Occipital lobe (tissue), 1 donor: ENCODE measurements at regions not wholly inside any gene's neighbourhood (a gene's known extent, or its start where the extent isn't known, plus 50 kb on each side); places are given as distances from the start of the nearest gene placed in this dataset.
A peak's percentile ranks its signal among the peaks of the same experiment; 100 is the strongest.

Experiments
- DNase-seq: peaks from one replicate; lab custom pipeline; 2025; lab: John Stamatoyannopoulos, UW

- no peak for DNase-seq
These were observed 217.8 kb downstream of the EPM2A start for GRCh38 chr6:145517492-145517891.

GRCh38 chr6:145525038-145525437, 210.3 kb downstream of the EPM2A start:
- no peak for DNase-seq

- DNase-seq: no peak
These were observed 205.7 kb downstream of the EPM2A start for GRCh38 chr6:145529582-145529981.

GRCh38 chr6:145530454-145530853, 204.9 kb downstream of the EPM2A start:
- DNase-seq: no peak

GRCh38 chr6:145531032-145531431, 204.3 kb downstream of the EPM2A start:
- DNase-seq: no peak

GRCh38 chr6:145531822-145532221, 203.5 kb downstream of the EPM2A start:
- no peak for DNase-seq

GRCh38 chr6:145532361-145532760, 203.0 kb downstream of the EPM2A start:
- DNase-seq: no peak

- no peak for DNase-seq
These were observed 200.3 kb downstream of the EPM2A start for GRCh38 chr6:145534989-145535388.

GRCh38 chr6:145538989-145539388, 196.3 kb downstream of the EPM2A start:
- no peak for DNase-seq

GRCh38 chr6:145539831-145540230, 195.5 kb downstream of the EPM2A start:
- DNase-seq: no peak

- no peak for DNase-seq
These were observed 194.6 kb downstream of the EPM2A start for GRCh38 chr6:145540741-145541140.

GRCh38 chr6:145544041-145544440, 191.3 kb downstream of the EPM2A start:
- peak; percentile 7 for DNase-seq

- DNase-seq: no peak
These were observed 190.8 kb downstream of the EPM2A start for GRCh38 chr6:145544514-145544913.

GRCh38 chr6:145546265-145546664, 189.1 kb downstream of the EPM2A start:
- no peak for DNase-seq

- DNase-seq: no peak
These were observed 187.6 kb downstream of the EPM2A start for GRCh38 chr6:145547594-145548335.

GRCh38 chr6:145548933-145549648, 186.2 kb downstream of the EPM2A start:
- no peak for DNase-seq

GRCh38 chr6:145551164-145551563, 184.2 kb downstream of the EPM2A start:
- DNase-seq: no peak

- DNase-seq: no peak
These were observed 180.2 kb downstream of the EPM2A start for GRCh38 chr6:145555084-145555483.

GRCh38 chr6:145557474-145557873, 177.8 kb downstream of the EPM2A start:
- DNase-seq: no peak

- DNase-seq: no peak
These were observed 175.5 kb downstream of the EPM2A start for GRCh38 chr6:145559836-145560235.

- DNase-seq: no peak
These were observed 173.9 kb downstream of the EPM2A start for GRCh38 chr6:145561095-145562072.
